ENCODE measurements at regions not wholly inside any gene's neighbourhood (a gene's known extent, or its start where the extent isn't known, plus 50 kb on each side); places are given as distances from the start of the nearest gene placed in this dataset.
"Not testable (repeated sequence)": the region's sequence is repeated elsewhere in the genome, so short reads cannot be mapped to it uniquely, and the experiment has no call there.

GRCh38 chr9:13915591-13916301, 398.2 kb downstream of the NFIB start:
- H3K36me3 ChIP-seq (ENCODE audit: control insufficient read depth, insufficient read depth, low read length), result no peaks in the 10 kb centered on the region
- no peak overlapping the region for H3K4me3 ChIP-seq (ENCODE audit: low read depth, low read length)
- H3K27me3 ChIP-seq (ENCODE audit: control insufficient read depth, insufficient read depth, low read length), result no peaks in the 10 kb centered on the region
- no peak for DNase-seq (ENCODE audit: low read depth)
- TF ChIP-seq, protein P1, sequence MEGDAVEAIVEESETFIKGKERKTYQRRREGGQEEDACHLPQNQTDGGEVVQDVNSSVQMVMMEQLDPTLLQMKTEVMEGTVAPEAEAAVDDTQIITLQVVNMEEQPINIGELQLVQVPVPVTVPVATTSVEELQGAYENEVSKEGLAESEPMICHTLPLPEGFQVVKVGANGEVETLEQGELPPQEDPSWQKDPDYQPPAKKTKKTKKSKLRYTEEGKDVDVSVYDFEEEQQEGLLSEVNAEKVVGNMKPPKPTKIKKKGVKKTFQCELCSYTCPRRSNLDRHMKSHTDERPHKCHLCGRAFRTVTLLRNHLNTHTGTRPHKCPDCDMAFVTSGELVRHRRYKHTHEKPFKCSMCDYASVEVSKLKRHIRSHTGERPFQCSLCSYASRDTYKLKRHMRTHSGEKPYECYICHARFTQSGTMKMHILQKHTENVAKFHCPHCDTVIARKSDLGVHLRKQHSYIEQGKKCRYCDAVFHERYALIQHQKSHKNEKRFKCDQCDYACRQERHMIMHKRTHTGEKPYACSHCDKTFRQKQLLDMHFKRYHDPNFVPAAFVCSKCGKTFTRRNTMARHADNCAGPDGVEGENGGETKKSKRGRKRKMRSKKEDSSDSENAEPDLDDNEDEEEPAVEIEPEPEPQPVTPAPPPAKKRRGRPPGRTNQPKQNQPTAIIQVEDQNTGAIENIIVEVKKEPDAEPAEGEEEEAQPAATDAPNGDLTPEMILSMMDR (IDR thresholded peaks at IDR 0.05; ENCODE audit: insufficient read depth, low read length, poor library complexity, severe bottlenecking), result no peak

DNA sequence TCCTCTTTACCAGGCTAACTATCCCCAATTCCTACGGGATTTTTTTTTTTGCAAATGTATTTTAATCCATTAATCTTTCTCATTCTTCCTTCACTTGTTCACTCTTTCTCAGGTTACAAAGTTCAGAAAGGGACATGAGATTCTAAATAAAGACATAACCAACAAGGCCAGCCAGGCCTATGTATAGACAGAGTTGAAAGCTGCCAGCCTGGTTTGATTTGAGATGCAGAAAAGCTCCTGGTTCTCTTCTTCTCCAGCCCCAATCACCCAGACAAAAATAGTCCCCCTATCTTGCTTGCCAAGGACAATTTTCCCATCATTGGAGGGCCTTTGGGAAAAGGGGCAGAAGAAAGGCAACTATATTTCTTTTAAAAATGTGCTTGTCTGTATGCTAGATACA, 398.8 kb downstream of the NFIB start:
- Histone ChIP-seq H3K4me3 (ENCODE audit: low read depth, low read length) (no peak overlapping the region), H3K36me3 (ENCODE audit: control insufficient read depth, insufficient read depth, low read length) (no peaks in the 10 kb centered on the region), H3K27me3 (ENCODE audit: control insufficient read depth, insufficient read depth, low read length) (no peaks in the 10 kb centered on the region)
- no peak for DNase-seq (ENCODE audit: low read depth)
- TF ChIP-seq, protein P1 (IDR thresholded peaks at IDR 0.05; ENCODE audit: insufficient read depth, low read length, poor library complexity, severe bottlenecking), result no peak

GRCh38 chr9:13911473-13911872, 402.5 kb downstream of the NFIB start:
- DNase-seq (ENCODE audit: low read depth), result no peak
- H3K4me3 ChIP-seq (ENCODE audit: low read depth, low read length), result no peak overlapping the region
- TF ChIP-seq, protein P1 (IDR thresholded peaks at IDR 0.05; ENCODE audit: insufficient read depth, low read length, poor library complexity, severe bottlenecking), result no peak
- no peaks in the 10 kb centered on the region for H3K36me3 ChIP-seq (ENCODE audit: control insufficient read depth, insufficient read depth, low read length)
- no peaks in the 10 kb centered on the region for H3K27me3 ChIP-seq (ENCODE audit: control insufficient read depth, insufficient read depth, low read length)

GRCh38 chr9:13907842-13908241, 406.1 kb downstream of the NFIB start:
- H3K27me3 ChIP-seq (ENCODE audit: control insufficient read depth, insufficient read depth, low read length); H3K4me3 ChIP-seq (ENCODE audit: low read depth, low read length); DNase-seq (ENCODE audit: low read depth); H3K36me3 ChIP-seq (ENCODE audit: control insufficient read depth, insufficient read depth, low read length): not testable (repeated sequence)

DNA sequence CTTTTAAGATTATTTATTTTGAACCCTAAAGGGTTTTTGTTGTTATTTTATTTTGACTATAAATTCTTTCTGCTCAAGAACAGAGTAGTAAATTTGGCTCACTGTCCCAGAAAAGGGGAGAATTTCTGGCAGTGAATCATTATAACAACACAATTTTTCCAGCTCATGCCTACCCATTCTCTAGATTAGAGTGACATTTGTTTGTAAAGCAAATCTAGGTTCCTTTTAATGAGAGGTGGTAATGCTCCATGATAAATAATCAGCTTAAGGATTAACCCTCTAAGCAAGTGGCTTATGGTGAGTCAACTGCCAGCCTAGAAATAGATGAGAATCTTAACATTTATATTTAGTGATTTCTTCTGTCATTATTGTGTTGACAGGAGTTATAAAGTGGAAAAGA, 409.2 kb downstream of the NFIB start:
- Histone ChIP-seq H3K36me3 (ENCODE audit: control insufficient read depth, insufficient read depth, low read length) (no peaks in the 10 kb centered on the region), H3K4me3 (ENCODE audit: low read depth, low read length) (no peak overlapping the region), H3K27me3 (ENCODE audit: control insufficient read depth, insufficient read depth, low read length) (no peaks in the 10 kb centered on the region)
- DNase-seq (ENCODE audit: low read depth), result no peak
- TF ChIP-seq, protein P1 (IDR thresholded peaks at IDR 0.05; ENCODE audit: insufficient read depth, low read length, poor library complexity, severe bottlenecking), result no peak

- no peak for DNase-seq (ENCODE audit: low read depth)
These were observed 409.6 kb downstream of the NFIB start for GRCh38 chr9:13904311-13904710.

More at GRCh38 chr9:13904311-13904710, 409.6 kb downstream of the NFIB start:
- TF ChIP-seq, protein P1 (IDR thresholded peaks at IDR 0.05; ENCODE audit: insufficient read depth, low read length, poor library complexity, severe bottlenecking), result no peak
- Histone ChIP-seq H3K4me3 (ENCODE audit: low read depth, low read length) (no peak overlapping the region), H3K36me3 (ENCODE audit: control insufficient read depth, insufficient read depth, low read length) (no peaks in the 10 kb centered on the region), H3K27me3 (ENCODE audit: control insufficient read depth, insufficient read depth, low read length) (no peaks in the 10 kb centered on the region)

Data from kidney epithelial cell (primary cell).